HCT116 (cell line): ENCODE measurements at regions not wholly inside any gene's neighbourhood (a gene's known extent, or its start where the extent isn't known, plus 50 kb on each side); places are given as distances from the start of the nearest gene placed in this dataset.

Source experiments
- ATAC-seq: fragments of 200-7000 bp; cut with Tn5 transposase; 2 replicates; pipeline ENCODE4 v1.9.1; 2020; ENCODE audit warnings: mild to moderate bottlenecking, moderate library complexity
- BruUV-seq: library from RNA; stranded (reverse); fragments of 400-500 nt; replicated peaks from 2 replicates; lab custom pipeline; 2021; lab: Mats Ljungman, UMichigan
- CTCF ChIA-PET: fragments of 300-600 bp; sonication (Branson Sonifier 250); formaldehyde crosslinking; loops from one replicate; lab custom pipeline; 2021; ENCODE audit warnings: antibody characterized with exemption; lab: Charles Lee
- POLR2A ChIA-PET: fragments of 300-600, 350-600 bp; sonication (Branson Sonifier 250); formaldehyde crosslinking; loops from one replicate; lab custom pipeline; 2021; ENCODE audit warnings: antibody characterized with exemption; lab: Charles Lee
- RAD21 ChIA-PET, 2 experiments: fragments of 300-600 bp; sonication (Branson Sonifier 250); formaldehyde crosslinking; loops; one replicate each; lab custom pipeline; 2023; ENCODE audit warnings: low total read pairs in 2 of 2; ENCODE audit not compliant: uncharacterized antibody in 2 of 2, unreplicated experiment in 2 of 2, low non-redundant PET in 1 of 2; lab: Charles Lee
- DNase-seq: peaks from one replicate; pipeline ENCODE4 v3.0.0-alpha.2; 2010; ENCODE audit warnings: low read depth, low spot score
- H2AFZ ChIP-seq: fragments of 200-600 bp; shearing (Covaris generic), sonication (generic); 2 replicates; pipeline ENCODE4 v1.6.1; 2017; ENCODE audit warnings: low read depth, mixed run types, mixed read lengths, antibody characterized with exemption, low read length; ENCODE audit not compliant: poor library complexity, severe bottlenecking
- H3K27ac ChIP-seq: 2 replicates; pipeline ENCODE4 v1.5.1; 2012; ENCODE audit warnings: low read depth, low read length
- H3K27me3 ChIP-seq: fragments of 200-600 bp; sonication (generic); 2 replicates; pipeline ENCODE4 v1.6.1; 2016; ENCODE audit warnings: mixed run types, low read length, mixed read lengths; ENCODE audit not compliant: insufficient read depth
- H3K36me3 ChIP-seq, 2 experiments: fragments of 200-500 bp in 1 of 2; fragments of 200-600 bp in 1 of 2; sonication (Bioruptor generic) in 1 of 2; sonication (generic) in 1 of 2; 2 replicates each; pipeline versions ENCODE4 v1.5.1 to v1.6.1; 2014 to 2016; ENCODE audit warnings: low read length in 2 of 2, inconsistent platforms in 1 of 2, mixed read lengths in 1 of 2, mixed run types in 1 of 2; ENCODE audit not compliant: insufficient read depth in 2 of 2, control insufficient read depth in 1 of 2
- H3K4me1 ChIP-seq, 2 experiments: fragments of 200-600 bp in 1 of 2; sonication (generic) in 1 of 2; 2 replicates each; pipeline versions ENCODE4 v1.5.1 to v1.6.1; 2012 to 2017; ENCODE audit warnings: low read length in 2 of 2, inconsistent platforms in 1 of 2, mild to moderate bottlenecking in 1 of 2, mixed read lengths in 1 of 2, mixed run types in 1 of 2, moderate library complexity in 1 of 2; ENCODE audit not compliant: insufficient read depth in 2 of 2, control insufficient read depth in 1 of 2
- H3K4me2 ChIP-seq: fragments of 200-600 bp; sonication (generic); 2 replicates; pipeline ENCODE4 v1.6.1; 2017; ENCODE audit warnings: mixed run types, low read length, mixed read lengths
- H3K4me3 ChIP-seq, 2 experiments: fragments of 200-600 bp in 1 of 2; sonication (generic) in 1 of 2; replicated peaks in 1 of 2; 2 replicates each; pipeline ENCODE4 v1.5.1; 2011 to 2016; ENCODE audit warnings: low read length in 2 of 2, control low read depth in 1 of 2, low read depth in 1 of 2, mild to moderate bottlenecking in 1 of 2, mixed read lengths in 1 of 2, mixed run types in 1 of 2
- H3K79me2 ChIP-seq: fragments of 200-600 bp; sonication (generic); 2 replicates; pipeline ENCODE4 v1.6.1; 2017; ENCODE audit warnings: mild to moderate bottlenecking, mixed run types, low read length, moderate library complexity, mixed read lengths; ENCODE audit not compliant: insufficient read depth
- H3K9ac ChIP-seq: fragments of 200-600 bp; sonication (generic); 2 replicates; pipeline ENCODE4 v1.6.1; 2016; ENCODE audit warnings: low read length, mixed read lengths
- H3K9me2 ChIP-seq: fragments of 200-600 bp; sonication (generic), shearing (Covaris generic); 2 replicates; pipeline ENCODE4 v1.6.1; 2017; ENCODE audit warnings: mixed run types, mild to moderate bottlenecking, moderate library complexity; ENCODE audit not compliant: insufficient read depth
- H3K9me3 ChIP-seq, 2 experiments: fragments of 200-500 bp in 1 of 2; fragments of 200-600 bp in 1 of 2; sonication (Bioruptor generic) in 1 of 2; sonication (generic) in 1 of 2; 2 replicates each; pipeline ENCODE4 v1.6.1; 2014 to 2017; ENCODE audit warnings: low read length in 2 of 2, mixed read lengths in 2 of 2, inconsistent platforms in 1 of 2, low read depth in 1 of 2, mild to moderate bottlenecking in 1 of 2, mixed run types in 1 of 2, moderate library complexity in 1 of 2; ENCODE audit not compliant: control insufficient read depth in 1 of 2, insufficient read depth in 1 of 2
- H4K20me1 ChIP-seq: fragments of 200-600 bp; sonication (generic), shearing (Covaris generic); 2 replicates; pipeline ENCODE4 v1.6.1; 2017; ENCODE audit warnings: mixed run types, mild to moderate bottlenecking, moderate library complexity; ENCODE audit not compliant: insufficient read depth
- ATF3 ChIP-seq: IDR thresholded peaks from 2 replicates; pipeline ENCODE4 v1.6.1; 2012
- CBX3 ChIP-seq: IDR thresholded peaks from 2 replicates; pipeline ENCODE4 v1.6.1; 2012; ENCODE audit warnings: low read depth
- EGR1 ChIP-seq: IDR thresholded peaks from 2 replicates; pipeline ENCODE4 v1.6.1; 2012; ENCODE audit warnings: low read depth
- ELF1 ChIP-seq: IDR thresholded peaks from 2 replicates; pipeline ENCODE4 v1.6.1; 2012; ENCODE audit warnings: low read depth, borderline replicate concordance
- EZH2 ChIP-seq: fragments of 200-600 bp; sonication (generic); IDR thresholded peaks from 2 replicates; pipeline ENCODE4 v1.6.1; 2017; ENCODE audit warnings: antibody characterized with exemption, mixed run types
- EZH2phosphoT487 ChIP-seq: fragments of 200-600 bp; IDR thresholded peaks from 2 replicates; pipeline ENCODE4 v1.6.1; 2018; ENCODE audit warnings: antibody characterized with exemption, borderline replicate concordance
- FOSL1 ChIP-seq: IDR thresholded peaks from 2 replicates; pipeline ENCODE4 v1.6.1; 2012; ENCODE audit warnings: low read depth
- JUND ChIP-seq: IDR thresholded peaks from 2 replicates; pipeline ENCODE4 v1.6.1; 2012
- POLR2A ChIP-seq: IDR thresholded peaks from 2 replicates; pipeline ENCODE4 v1.7.0; 2011; ENCODE audit warnings: borderline replicate concordance; ENCODE audit not compliant: insufficient read depth, insufficient read length; ENCODE audit errors: extremely low read depth
- POLR2AphosphoS5 ChIP-seq: IDR thresholded peaks from 2 replicates; pipeline ENCODE4 v1.6.1; 2011; ENCODE audit warnings: mild to moderate bottlenecking, low read depth, low read length, moderate library complexity
- SIN3A ChIP-seq: IDR thresholded peaks from 2 replicates; pipeline ENCODE4 v1.6.1; 2012; ENCODE audit warnings: low read depth
- SP1 ChIP-seq: IDR thresholded peaks from 2 replicates; pipeline ENCODE4 v1.6.1; 2012; ENCODE audit warnings: low read depth
- YY1 ChIP-seq: IDR thresholded peaks from 2 replicates; pipeline ENCODE4 v1.6.1; 2011; ENCODE audit warnings: low read length, low read depth, moderate library complexity, mild to moderate bottlenecking; ENCODE audit not compliant: insufficient replicate concordance; ENCODE audit errors: extremely low read depth
- ZFX ChIP-seq: fragments of 450-650 bp; IDR thresholded peaks from 2 replicates; pipeline ENCODE4 v1.6.1; 2017
- ZNF274 ChIP-seq: fragments of 200-500 bp; sonication (Bioruptor generic); IDR thresholded peaks from 2 replicates; pipeline ENCODE4 v1.6.1; 2014; ENCODE audit warnings: mild to moderate bottlenecking, low read depth, low read length, inconsistent platforms
- intact Hi-C: fragments of 100-400 bp; cut with micrococcal nuclease; formaldehyde crosslinking; loops from 2 replicates; pipeline ENCODE4 v1.10.0; 2022
- TF ChIP-seq, protein P1 (sequence below): IDR thresholded peaks from 2 replicates; pipeline ENCODE4 v1.6.1; 2012; ENCODE audit warnings: low read depth

DNA sequence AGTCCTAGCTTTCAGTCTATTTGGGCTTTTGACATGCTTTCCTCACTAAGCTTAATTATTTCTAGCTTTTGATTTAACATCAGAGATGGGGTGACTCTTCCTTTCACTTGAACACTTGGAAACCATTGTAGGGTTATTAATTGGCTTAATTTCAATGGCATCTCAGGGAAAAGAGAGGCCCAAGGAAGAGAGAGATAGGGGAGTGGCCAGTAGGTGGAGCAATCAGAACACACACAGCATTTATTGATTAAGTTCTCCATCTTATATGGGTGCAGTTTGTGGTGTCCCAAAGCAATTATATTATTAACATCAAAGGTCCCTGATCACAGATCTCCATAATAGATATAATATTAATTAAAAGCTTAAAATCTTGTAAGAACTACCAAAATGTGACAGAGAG, 1466.1 kb upstream of the SEL1L start:
- no peaks in the 10 kb centered on the region for H3K79me2 ChIP-seq
- intact Hi-C loops: no loop called here
- no peaks in the 10 kb centered on the region for H3K27me3 ChIP-seq
- ATAC-seq (no peak), DNase-seq (no peak)
- no TSS peak for BruUV-seq
- H3K36me3 ChIP-seq: no peaks in the 10 kb centered on the region
- no peaks in the 10 kb centered on the region for H4K20me1 ChIP-seq
- POLR2A ChIA-PET: no interaction called here
- CTCF ChIA-PET: no interaction called here
- H3K9me2 ChIP-seq: no peaks in the 10 kb centered on the region
- no peak overlapping the region for H2AFZ ChIP-seq
- no peak overlapping the region for H3K9ac ChIP-seq
- H3K27ac ChIP-seq: no peak overlapping the region
- no peak overlapping the region for H3K4me3 ChIP-seq
- no peaks in the 10 kb centered on the region for H3K4me1 ChIP-seq
- TF ChIP-seq FOSL1: no peak
- TF ChIP-seq YY1: no peak
- no peak for TF ChIP-seq ZFX
- TF ChIP-seq POLR2AphosphoS5: no peak
- no peak for TF ChIP-seq ATF3
- no peak for TF ChIP-seq ZNF274
- no peak for TF ChIP-seq JUND
- peaks cover 0 to 27% of the 10 kb centered on the region in 2 experiments; a peak in 2 of 4 replicates for H3K9me3 ChIP-seq
- RAD21 ChIA-PET: no interaction called here
- no peak overlapping the region for H3K4me2 ChIP-seq

DNA sequence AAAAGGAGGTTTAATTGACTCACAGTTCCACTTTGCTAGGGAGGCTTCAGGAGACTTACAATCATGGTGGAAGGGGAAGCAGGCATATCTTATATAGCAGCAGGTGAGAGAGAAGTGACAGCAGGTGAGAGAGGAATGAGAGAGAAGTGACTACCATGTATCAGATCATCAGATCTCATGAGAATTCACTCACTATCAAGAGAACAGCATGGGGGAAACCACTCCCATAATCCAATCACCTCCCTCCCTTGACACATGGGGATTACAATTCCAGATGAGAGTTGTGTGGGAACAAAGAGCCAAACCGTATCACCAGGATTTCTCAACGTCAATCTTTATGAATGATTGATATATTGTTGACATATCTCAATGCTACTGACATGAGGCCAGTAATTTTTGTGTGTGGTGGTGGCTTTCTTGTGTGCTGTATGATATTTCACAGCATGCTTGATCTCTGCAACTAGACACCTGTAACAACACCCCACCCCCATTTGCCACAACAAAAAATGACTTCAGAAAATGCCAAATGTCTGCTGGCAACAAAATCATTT, 1470.9 kb upstream of the SEL1L start:
- H3K79me2 ChIP-seq: no peaks in the 10 kb centered on the region
- TF ChIP-seq ZFX (no peak), EZH2 (no peak), JUND (no peak), SP1 (no peak), POLR2AphosphoS5 (no peak), EZH2phosphoT487 (no peak), YY1 (no peak), POLR2A (no peak), EGR1 (no peak), SIN3A (no peak), ATF3 (no peak), ELF1 (no peak), CBX3 (no peak), FOSL1 (no peak)
- TF ChIP-seq, protein P1, sequence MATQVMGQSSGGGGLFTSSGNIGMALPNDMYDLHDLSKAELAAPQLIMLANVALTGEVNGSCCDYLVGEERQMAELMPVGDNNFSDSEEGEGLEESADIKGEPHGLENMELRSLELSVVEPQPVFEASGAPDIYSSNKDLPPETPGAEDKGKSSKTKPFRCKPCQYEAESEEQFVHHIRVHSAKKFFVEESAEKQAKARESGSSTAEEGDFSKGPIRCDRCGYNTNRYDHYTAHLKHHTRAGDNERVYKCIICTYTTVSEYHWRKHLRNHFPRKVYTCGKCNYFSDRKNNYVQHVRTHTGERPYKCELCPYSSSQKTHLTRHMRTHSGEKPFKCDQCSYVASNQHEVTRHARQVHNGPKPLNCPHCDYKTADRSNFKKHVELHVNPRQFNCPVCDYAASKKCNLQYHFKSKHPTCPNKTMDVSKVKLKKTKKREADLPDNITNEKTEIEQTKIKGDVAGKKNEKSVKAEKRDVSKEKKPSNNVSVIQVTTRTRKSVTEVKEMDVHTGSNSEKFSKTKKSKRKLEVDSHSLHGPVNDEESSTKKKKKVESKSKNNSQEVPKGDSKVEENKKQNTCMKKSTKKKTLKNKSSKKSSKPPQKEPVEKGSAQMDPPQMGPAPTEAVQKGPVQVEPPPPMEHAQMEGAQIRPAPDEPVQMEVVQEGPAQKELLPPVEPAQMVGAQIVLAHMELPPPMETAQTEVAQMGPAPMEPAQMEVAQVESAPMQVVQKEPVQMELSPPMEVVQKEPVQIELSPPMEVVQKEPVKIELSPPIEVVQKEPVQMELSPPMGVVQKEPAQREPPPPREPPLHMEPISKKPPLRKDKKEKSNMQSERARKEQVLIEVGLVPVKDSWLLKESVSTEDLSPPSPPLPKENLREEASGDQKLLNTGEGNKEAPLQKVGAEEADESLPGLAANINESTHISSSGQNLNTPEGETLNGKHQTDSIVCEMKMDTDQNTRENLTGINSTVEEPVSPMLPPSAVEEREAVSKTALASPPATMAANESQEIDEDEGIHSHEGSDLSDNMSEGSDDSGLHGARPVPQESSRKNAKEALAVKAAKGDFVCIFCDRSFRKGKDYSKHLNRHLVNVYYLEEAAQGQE: no peak

More for the DNA sequence above, 1470.9 kb upstream of the SEL1L start:
- DNase-seq (no peak), ATAC-seq (no peak)
- Histone ChIP-seq H3K9ac (no peak overlapping the region), H3K27ac (no peak overlapping the region), H3K9me2 (no peaks in the 10 kb centered on the region), H3K4me3 (no peak overlapping the region), H3K27me3 (no peaks in the 10 kb centered on the region), H3K9me3 (peaks cover 12% of the 10 kb centered on the region in 2 experiments; a peak in 2 of 4 replicates), H2AFZ (no peak overlapping the region), H3K4me1 (no peaks in the 10 kb centered on the region), H3K4me2 (no peak overlapping the region), H4K20me1 (no peaks in the 10 kb centered on the region), H3K36me3 (no peaks in the 10 kb centered on the region)
- ChIA-PET CTCF (no interaction called here), POLR2A (no interaction called here), RAD21 (no interaction called here)
- no TSS peak for BruUV-seq
- intact Hi-C loops: no loop called here
